ENCODE measurements at regions not wholly inside any gene's neighbourhood (a gene's known extent, or its start where the extent isn't known, plus 50 kb on each side); places are given as distances from the start of the nearest gene placed in this dataset.
A peak's percentile ranks its signal among the peaks of the same experiment; 100 is the strongest.
"Not testable (repeated sequence)": the region's sequence is repeated elsewhere in the genome, so short reads cannot be mapped to it uniquely, and the experiment has no call there.

DNA sequence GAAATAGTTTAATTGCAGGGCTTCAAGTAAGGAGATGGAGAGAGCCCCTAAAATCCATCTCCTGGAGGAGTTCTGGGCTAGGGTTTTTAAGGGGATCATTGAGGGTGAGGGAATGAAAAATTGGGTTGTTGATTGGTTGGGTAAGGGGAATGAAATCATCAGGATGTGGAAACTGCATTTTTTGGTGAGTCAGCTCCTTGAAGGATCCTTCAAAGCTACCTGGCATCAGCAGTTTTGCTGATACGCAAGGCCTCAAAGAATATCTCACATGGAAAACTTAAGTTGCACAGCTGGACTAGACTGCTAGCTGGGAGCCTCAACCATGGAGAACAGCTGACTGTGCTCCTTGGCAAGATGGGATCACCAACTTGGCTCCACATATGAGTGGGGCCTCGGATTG lies 136.7 kb downstream of the FGF10 start:
- DNase-seq = no peak

GRCh38 chr5:44246986-44247385 lies 142.2 kb downstream of the FGF10 start:
- DNase-seq = no peak

- no peak for DNase-seq
These were observed 143.3 kb downstream of the FGF10 start for GRCh38 chr5:44245935-44246334.

DNA sequence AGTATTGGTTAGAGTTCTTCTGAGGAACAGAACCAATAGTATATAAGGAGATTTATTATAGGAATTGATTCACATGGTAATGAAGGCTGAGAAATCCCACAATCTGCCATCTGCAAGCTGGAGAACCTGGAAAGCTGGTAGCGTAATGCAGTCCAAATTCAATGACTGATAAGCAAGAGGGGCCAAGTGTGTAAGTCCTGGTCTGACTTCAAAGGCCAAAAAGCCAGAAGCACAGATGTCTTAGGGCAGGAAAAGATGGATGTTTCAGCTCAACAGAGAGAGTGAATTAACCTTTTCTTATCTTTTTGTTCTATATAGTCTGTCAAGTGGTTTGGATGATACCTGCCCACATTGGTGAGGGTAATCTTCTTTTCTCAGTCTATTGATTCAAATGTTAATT lies 146.4 kb downstream of the FGF10 start:
- no peak for DNase-seq

GRCh38 chr5:44236040-44236439 lies 153.2 kb downstream of the FGF10 start:
- DNase-seq = no peak

- no peak for DNase-seq
These were observed 155.5 kb downstream of the FGF10 start for GRCh38 chr5:44233691-44234090.

DNA sequence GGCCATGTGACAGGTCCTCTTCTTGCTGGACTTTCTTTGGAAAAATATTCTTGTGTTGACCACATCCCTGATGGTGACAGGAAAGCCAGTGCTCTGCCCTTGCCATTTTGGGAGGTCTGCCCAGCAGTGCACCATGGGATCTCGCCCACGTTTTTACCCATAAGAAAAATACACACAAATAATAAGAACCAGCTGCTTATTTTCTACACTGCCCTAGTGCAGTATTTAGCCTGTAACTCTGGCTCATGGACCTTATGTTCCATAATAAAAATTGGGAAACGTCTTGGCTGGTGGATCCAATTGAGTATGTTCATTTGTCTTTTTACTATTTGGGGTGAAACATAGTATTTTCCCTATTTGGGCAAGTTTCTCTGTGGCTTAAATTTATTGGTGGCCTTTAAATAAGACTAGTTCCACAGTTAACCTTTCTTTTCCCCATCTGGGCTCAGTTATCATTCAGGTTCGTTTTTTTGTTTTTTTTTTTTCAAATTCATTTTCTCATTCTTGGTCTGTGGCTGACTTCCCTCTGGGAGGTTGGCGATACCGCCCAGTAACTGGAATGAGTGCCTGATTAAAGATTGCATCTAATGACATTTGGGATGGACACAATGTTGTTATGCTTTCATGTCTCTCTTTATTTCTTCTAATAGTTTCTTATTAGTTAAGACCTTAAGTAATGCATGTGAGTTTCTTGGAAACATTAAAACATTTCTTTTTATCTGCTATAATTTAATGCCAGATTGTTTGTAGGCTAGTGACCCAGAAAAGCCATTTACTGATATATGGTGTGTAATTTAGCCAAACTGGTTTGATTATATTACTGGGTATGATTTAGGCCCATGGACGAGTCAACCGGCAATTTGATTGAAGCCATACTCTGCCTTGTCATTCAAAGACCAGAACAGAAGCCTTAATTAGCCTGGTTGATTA lies 163.7 kb downstream of the FGF10 start:
- DNase-seq = no peak

DNA sequence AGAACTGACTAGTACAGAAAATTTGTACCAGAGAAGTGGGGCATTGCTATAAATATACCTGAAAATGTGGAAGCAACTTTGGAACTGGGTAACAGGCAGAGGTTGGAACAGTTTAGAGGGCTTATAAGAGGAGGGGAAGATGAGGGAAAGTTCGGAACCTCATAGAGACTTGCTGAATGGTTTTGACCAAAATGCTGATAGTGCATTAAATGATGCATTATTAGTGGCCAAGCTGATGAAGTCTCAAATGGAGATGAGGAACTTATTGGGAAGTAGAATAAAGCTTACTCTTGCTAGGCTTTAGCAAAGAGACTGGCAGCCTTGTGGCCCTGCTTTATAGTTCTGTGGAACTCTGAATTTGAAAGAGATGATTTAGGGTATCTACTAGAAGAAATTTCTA lies 189.8 kb downstream of the FGF10 start:
- DNase-seq = no peak

- no peak for DNase-seq
These were observed 200.0 kb downstream of the FGF10 start for GRCh38 chr5:44189255-44189654.

DNA sequence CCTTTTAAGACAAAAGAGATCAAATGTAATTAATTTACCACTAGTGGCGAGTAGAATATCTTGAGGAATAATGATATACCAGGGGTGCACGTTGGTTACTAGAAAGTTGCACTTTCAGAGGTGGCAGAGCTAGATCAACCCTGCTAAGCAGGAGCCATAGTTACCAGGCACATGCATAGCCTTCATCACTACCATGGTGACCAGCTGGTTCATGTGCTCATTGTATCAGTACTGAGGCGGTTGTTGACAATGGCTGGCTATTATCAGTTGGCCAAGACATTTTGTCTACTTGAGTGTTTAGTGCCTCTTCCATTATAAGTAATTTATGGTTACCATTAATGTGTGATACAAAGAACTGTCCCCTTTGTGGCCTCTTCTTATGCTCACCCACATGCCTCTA lies 201.2 kb downstream of the FGF10 start:
- no peak for DNase-seq

GRCh38 chr5:44183753-44184152 lies 205.5 kb downstream of the FGF10 start:
- DNase-seq = no peak

DNA sequence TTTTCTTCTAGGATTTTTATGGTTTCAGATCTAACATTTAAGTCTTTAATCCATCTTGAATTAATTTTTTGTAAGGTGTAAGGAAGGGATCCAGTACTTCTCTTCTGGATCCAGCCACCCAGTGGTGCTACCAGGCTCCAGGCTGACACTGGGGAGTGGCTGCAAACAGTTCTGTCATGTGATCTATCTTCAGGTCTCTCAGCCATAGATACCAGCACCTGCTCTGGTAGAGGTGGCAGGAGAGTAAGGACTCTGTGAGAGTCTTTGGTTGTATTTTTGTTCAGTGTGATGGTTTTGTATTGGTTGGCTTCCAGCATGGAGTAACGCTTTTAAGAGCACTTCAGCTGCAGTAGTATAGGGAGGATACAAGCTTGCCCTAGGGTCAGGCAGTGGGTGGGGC lies 205.9 kb downstream of the FGF10 start:
- no peak for DNase-seq

GRCh38 chr5:44178414-44178813 lies 210.8 kb downstream of the FGF10 start:
- no peak for DNase-seq

- DNase-seq = no peak
These were observed 221.7 kb downstream of the FGF10 start for GRCh38 chr5:44167540-44167939.

DNA sequence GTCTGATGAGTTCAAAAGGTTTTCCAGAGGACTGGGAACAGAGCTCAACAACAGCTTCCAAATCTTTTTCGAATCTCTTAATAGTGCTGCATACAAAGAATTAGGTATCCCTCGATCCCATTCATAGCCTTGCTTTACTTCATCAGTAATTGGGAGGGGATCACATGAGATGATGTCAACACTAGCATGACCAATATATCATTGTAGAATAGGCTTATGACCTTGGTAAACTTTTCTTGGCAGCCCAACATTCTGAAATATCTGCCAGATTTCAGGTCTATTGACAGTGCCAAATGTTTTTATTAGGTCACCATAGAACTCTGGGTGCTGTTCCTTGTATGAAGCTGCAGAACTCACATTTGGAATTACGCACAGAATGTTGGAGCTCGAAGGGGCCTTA lies 228.9 kb downstream of the FGF10 start:
- DNase-seq = peak; percentile 60

DNA sequence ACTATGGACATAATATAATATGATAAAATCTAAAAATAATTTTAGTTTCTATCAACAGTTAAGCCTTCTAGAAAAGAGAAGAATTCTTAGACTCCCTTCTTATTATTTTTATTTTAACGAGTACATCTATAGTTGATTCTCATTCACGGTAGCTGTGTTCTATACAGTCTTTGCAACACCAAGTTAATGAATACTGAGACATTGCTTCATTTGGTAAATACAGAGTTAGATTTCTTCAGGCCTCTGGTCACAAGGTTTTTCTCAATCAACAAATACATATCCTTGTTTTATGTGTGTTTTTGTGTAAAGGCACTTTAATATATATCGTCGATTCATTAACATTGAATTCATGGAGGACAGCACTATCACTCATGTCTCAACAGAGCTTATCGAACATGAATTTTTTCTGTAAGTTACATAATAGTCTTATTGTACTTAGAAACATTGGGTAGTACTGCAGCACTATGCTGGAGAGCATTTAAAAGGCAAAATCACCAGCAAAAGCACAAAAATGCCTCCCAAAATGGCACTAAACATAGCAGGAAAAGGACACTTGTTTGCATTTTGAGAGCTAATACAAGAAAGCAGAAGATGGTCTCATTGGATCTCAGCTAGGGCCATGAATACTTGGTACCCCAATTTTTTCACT lies 239.0 kb downstream of the FGF10 start:
- DNase-seq = no peak

- not testable (repeated sequence) for DNase-seq
These were observed 271.3 kb downstream of the FGF10 start for GRCh38 chr5:44117947-44118346.

GRCh38 chr5:44108232-44108631 lies 281.0 kb downstream of the FGF10 start:
- DNase-seq = not testable (repeated sequence)

DNA sequence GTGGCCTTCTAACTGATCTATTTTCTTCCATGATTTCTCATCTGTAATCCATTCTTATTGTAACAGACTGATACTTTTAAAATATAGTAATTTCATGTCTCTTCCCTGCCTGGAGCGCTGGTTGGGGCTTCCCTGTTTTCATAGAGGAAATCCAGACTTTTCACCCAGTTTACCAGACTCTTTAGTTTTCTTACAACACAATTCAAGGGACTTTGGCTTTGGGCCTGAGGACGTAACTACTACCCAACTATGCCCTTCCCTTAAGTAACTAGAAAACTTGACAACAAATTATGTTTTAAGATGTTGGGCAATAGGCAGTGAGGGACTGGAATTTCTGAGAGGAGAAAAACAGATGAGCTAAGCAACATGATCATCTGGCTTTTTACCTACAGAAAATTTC lies 289.6 kb downstream of the FGF10 start:
- DNase-seq = no peak

GRCh38 chr5:44089424-44090144 lies 299.6 kb downstream of the FGF10 start:
- no peak for DNase-seq

- DNase-seq = no peak
These were observed 304.1 kb downstream of the FGF10 start for GRCh38 chr5:44085083-44085482.

DNA sequence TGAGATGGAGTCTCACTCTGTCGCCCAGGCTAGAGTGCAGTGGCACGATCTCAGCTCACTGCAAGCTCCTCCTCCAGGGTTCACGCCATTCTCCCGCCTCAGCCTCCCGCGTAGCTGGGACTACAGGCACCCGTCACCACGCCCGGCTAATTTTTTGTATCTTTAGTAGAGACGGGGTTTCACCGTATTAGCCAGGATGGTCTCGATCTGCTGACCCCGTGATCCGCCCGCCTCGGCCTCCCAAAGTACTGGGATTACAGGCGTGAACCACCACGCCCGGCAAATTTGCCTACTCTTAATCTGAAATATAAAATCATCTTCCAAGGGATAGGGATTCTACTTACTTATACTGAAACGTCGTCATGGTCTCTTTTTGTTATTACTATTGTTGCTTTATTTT lies 314.7 kb downstream of the FGF10 start:
- not testable (repeated sequence) for DNase-seq

DNA sequence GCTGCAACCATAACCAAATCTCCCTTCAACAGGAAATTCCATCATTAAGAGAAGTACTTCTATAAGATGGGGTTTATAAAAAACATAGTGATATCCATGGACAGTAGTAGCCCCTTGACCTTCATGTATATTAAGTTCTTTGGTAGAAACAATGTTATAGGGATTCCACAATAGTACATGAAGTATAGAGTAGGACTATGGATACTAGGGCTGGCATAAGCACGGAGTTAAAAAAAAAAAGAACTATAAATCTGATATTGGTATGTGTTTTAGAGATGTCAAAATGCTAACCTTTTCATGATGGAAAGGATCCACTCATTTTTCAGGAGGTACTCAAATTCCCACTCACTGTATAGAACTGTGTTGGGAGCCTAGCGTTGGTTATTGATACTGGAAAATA lies 337.6 kb downstream of the FGF10 start:
- DNase-seq = peak; percentile 97

Measured in NCI-H446 treated with DMSO at 0.1 percent for 48 hours (cell line).